T-cell (primary cell): ENCODE measurements at regions not wholly inside any gene's neighbourhood (a gene's known extent, or its start where the extent isn't known, plus 50 kb on each side); places are given as distances from the start of the nearest gene placed in this dataset.

Experiments used
- ATAC-seq, 4 experiments: fragments of 200-7000 bp in 3 of 4; fragments of 150-1000 bp in 1 of 4; cut with Tn5 transposase; replicated peaks in 1 of 4; 1 replicate in 3 of 4; 2 replicates in 1 of 4; pipeline ENCODE4 v1.10.0; 2021; ENCODE audit warnings: moderate library complexity in 3 of 4, mild to moderate bottlenecking in 2 of 4, moderate number of reproducible peaks in 1 of 4
- CTCF ChIA-PET, 2 donors: fragments of 300-600 bp; sonication (Branson Sonifier 250); formaldehyde crosslinking; loops; one replicate each; lab custom pipeline; 2022; ENCODE audit warnings: antibody characterized with exemption in 2 of 2; lab: Charles Lee
- POLR2A ChIA-PET, 2 donors: fragments of 300-600 bp; sonication (Branson Sonifier 250); formaldehyde crosslinking; loops; one replicate each; lab custom pipeline; 2022; ENCODE audit warnings: antibody characterized with exemption in 2 of 2; lab: Charles Lee
- DNase-seq, 35 experiments: peaks; one replicate each; pipeline versions ENCODE4 v3.0.0 to v3.0.0-alpha.2; 2013 to 2023
- H3K27ac ChIP-seq: one replicate; pipeline ENCODE4 v1.5.1; 2013; ENCODE audit warnings: low read length
- H3K27me3 ChIP-seq, 2 experiments: replicated peaks in 1 of 2; 1 replicate in 1 of 2; 2 replicates in 1 of 2; pipeline versions ENCODE4 v1.6.1 to v1.7.0; 2013; ENCODE audit warnings: low read length in 1 of 2, mixed read lengths in 1 of 2; ENCODE audit not compliant: control insufficient read depth in 2 of 2, insufficient read depth in 2 of 2; ENCODE audit errors: extremely low read depth in 1 of 2
- H3K36me3 ChIP-seq, 2 donors: 1 replicate in 1 of 2; 2 replicates in 1 of 2; pipeline versions ENCODE4 v1.6.1 to v1.7.0; 2013; ENCODE audit warnings: low read length in 1 of 2; ENCODE audit not compliant: control insufficient read depth in 2 of 2, insufficient read depth in 1 of 2; ENCODE audit errors: extremely low read depth in 1 of 2
- H3K4me1 ChIP-seq, 2 experiments: 1 replicate in 1 of 2; 2 replicates in 1 of 2; pipeline versions ENCODE4 v1.6.1 to v1.7.0; 2013; ENCODE audit warnings: low read length in 2 of 2, mixed read lengths in 1 of 2; ENCODE audit not compliant: insufficient read depth in 2 of 2, control insufficient read depth in 1 of 2; ENCODE audit errors: extremely low read depth in 1 of 2
- H3K4me3 ChIP-seq, 2 donors: 1 replicate in 1 of 2; 2 replicates in 1 of 2; pipeline versions ENCODE4 v1.5.1 to v1.7.0; 2013; ENCODE audit warnings: mild to moderate bottlenecking in 2 of 2, low read length in 1 of 2, moderate library complexity in 1 of 2; ENCODE audit not compliant: control insufficient read depth in 1 of 2; ENCODE audit errors: extremely low read depth in 1 of 2
- H3K9me3 ChIP-seq: 2 replicates; pipeline ENCODE4 v1.7.0; 2013
- H3K27ac Mint-ChIP-seq, 2 donors: one replicate each; pipeline ENCODE4 v1.8.0; 2020 to 2021; ENCODE audit warnings: mild to moderate bottlenecking in 2 of 2, mixed read lengths in 2 of 2
- H3K27me3 Mint-ChIP-seq, 2 donors: one replicate each; pipeline ENCODE4 v1.8.0; 2021 to 2022; ENCODE audit warnings: mixed read lengths in 2 of 2
- H3K36me3 Mint-ChIP-seq: one replicate; pipeline ENCODE4 v1.8.0; 2021; ENCODE audit warnings: mixed read lengths
- H3K4me1 Mint-ChIP-seq, 3 donors: one replicate each; pipeline ENCODE4 v1.8.0; 2020 to 2022; ENCODE audit warnings: mixed read lengths in 3 of 3, mild to moderate bottlenecking in 1 of 3
- H3K4me3 Mint-ChIP-seq, 3 donors: one replicate each; pipeline ENCODE4 v1.8.0; 2020 to 2022; ENCODE audit warnings: mild to moderate bottlenecking in 3 of 3, mixed read lengths in 3 of 3, moderate library complexity in 3 of 3
- H3K9me3 Mint-ChIP-seq, 3 donors: one replicate each; pipeline ENCODE4 v1.8.0; 2020 to 2022; ENCODE audit warnings: mixed read lengths in 3 of 3
- WGBS: methylation state at CpG from one replicate; pipeline ENCODE4 v1.1.5; 2013; ENCODE audit warnings: missing lambda C conversion rate; ENCODE audit not compliant: insufficient coverage; 5-methylcytosine and 5-hydroxymethylcytosine counted together

GRCh38 chr2:208939852-208940251 is 484.0 kb upstream of the MAP2 start:
- no peak overlapping the region for H3K27ac Mint-ChIP-seq
- Histone ChIP-seq H3K36me3 (no peaks in the 10 kb centered on the region), H3K4me1 (no peaks in the 10 kb centered on the region), H3K4me3 (no peak overlapping the region), H3K27me3 (no peaks in the 10 kb centered on the region), H3K9me3 (no peaks in the 10 kb centered on the region), H3K27ac (no peak overlapping the region)
- H3K4me1 Mint-ChIP-seq, result no peaks in the 10 kb centered on the region
- ATAC-seq, result no peak
- peaks cover 0 to 4% (median 0%) of the 10 kb centered on the region in 3 donors for H3K9me3 Mint-ChIP-seq
- H3K36me3 Mint-ChIP-seq, result no peaks in the 10 kb centered on the region
- no peak for DNase-seq
- ChIA-PET CTCF (interaction anchor here in 1 of 2 donors (0.5 kb wide), 1 partner anchor 312 kb away, joined by 3 read pairs; no protein-coding TSS in a partner anchor), POLR2A (no interaction called here)
- no CpG with 5 or more reads among the region's 1 CpG for WGBS
- no peaks in the 10 kb centered on the region for H3K27me3 Mint-ChIP-seq
- H3K4me3 Mint-ChIP-seq, result no peak overlapping the region

DNA sequence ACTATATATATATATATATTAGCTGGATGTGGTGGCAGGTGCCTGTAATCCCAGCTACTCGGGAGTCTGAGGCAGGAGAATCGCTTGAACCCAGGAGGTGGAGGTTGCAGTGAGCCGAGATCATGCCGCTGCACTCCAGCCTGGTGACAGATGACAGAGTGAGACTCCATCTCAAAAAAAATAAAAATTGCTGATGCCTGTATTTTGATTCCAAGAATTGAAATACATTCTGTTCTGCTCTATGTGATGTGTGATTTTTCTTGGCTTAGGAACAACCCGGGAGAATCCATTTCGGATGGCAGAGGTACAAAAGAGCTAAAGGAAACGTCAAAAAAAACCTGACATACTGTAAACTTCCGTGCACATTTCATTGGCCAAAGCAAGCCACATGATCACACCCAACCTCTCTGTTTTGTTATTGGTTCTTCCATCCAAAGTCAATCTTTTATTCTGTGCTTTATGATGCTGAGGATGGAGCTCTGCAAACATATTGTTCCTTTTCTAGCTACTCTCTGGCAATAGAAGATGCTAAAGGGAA is 478.1 kb upstream of the MAP2 start:
- no peaks in the 10 kb centered on the region for H3K36me3 ChIP-seq
- H3K4me3 ChIP-seq, result no peak overlapping the region
- Mint-ChIP-seq H3K4me3 (no peak overlapping the region), H3K9me3 (peaks cover 2 to 15% (median 4%) of the 10 kb centered on the region in 3 donors), H3K27me3 (no peaks in the 10 kb centered on the region), H3K27ac (no peak overlapping the region), H3K36me3 (no peaks in the 10 kb centered on the region), H3K4me1 (no peaks in the 10 kb centered on the region)
- H3K27ac ChIP-seq, result no peak overlapping the region
- no peaks in the 10 kb centered on the region for H3K27me3 ChIP-seq
- CTCF ChIA-PET, result no interaction called here
- no peaks in the 10 kb centered on the region for H3K9me3 ChIP-seq
- ATAC-seq, result no peak
- WGBS, result no CpG with 5 or more reads among the region's 8 CpGs
- DNase-seq, result no peak
- H3K4me1 ChIP-seq, result no peaks in the 10 kb centered on the region
- POLR2A ChIA-PET, result no interaction called here

GRCh38 chr2:208948073-208948472 is 475.8 kb upstream of the MAP2 start:
- CTCF ChIA-PET, result no interaction called here

GRCh38 chr2:208970070-208970469 is 453.8 kb upstream of the MAP2 start:
- H3K27ac Mint-ChIP-seq, result no peak overlapping the region
- ATAC-seq, result no peak
- Histone ChIP-seq H3K4me1 (no peaks in the 10 kb centered on the region), H3K27me3 (no peaks in the 10 kb centered on the region), H3K27ac (no peak overlapping the region), H3K4me3 (no peak overlapping the region), H3K9me3 (no peaks in the 10 kb centered on the region), H3K36me3 (no peaks in the 10 kb centered on the region)
- no peaks in the 10 kb centered on the region for H3K4me1 Mint-ChIP-seq
- H3K9me3 Mint-ChIP-seq, result peaks cover 9 to 21% (median 13%) of the 10 kb centered on the region in 3 donors
- no CpG with 5 or more reads among the region's 4 CpGs for WGBS
- DNase-seq, result no peak
- no peak overlapping the region for H3K4me3 Mint-ChIP-seq
- no peaks in the 10 kb centered on the region for H3K27me3 Mint-ChIP-seq
- POLR2A ChIA-PET, result no interaction called here
- no peaks in the 10 kb centered on the region for H3K36me3 Mint-ChIP-seq
- CTCF ChIA-PET, result interaction anchor here in 1 of 2 donors (0.8 kb wide), 1 partner anchor 655 kb away, joined by 3 read pairs; no protein-coding TSS in a partner anchor

More at GRCh38 chr2:208948073-208948472, 475.8 kb upstream of the MAP2 start:
- no peak overlapping the region for H3K4me3 Mint-ChIP-seq
- no peaks in the 10 kb centered on the region for H3K36me3 ChIP-seq
- no CpG with 5 or more reads among the region's 1 CpG for WGBS
- H3K9me3 ChIP-seq, result no peaks in the 10 kb centered on the region
- no peaks in the 10 kb centered on the region for H3K4me1 Mint-ChIP-seq
- H3K9me3 Mint-ChIP-seq, result peaks cover 4 to 20% (median 5%) of the 10 kb centered on the region in 3 donors
- no peak overlapping the region for H3K27ac Mint-ChIP-seq
- H3K27ac ChIP-seq, result no peak overlapping the region
- H3K36me3 Mint-ChIP-seq, result no peaks in the 10 kb centered on the region
- POLR2A ChIA-PET, result no interaction called here
- no peak overlapping the region for H3K4me3 ChIP-seq
- no peaks in the 10 kb centered on the region for H3K27me3 ChIP-seq
- DNase-seq (no peak), ATAC-seq (no peak)
- H3K27me3 Mint-ChIP-seq, result no peaks in the 10 kb centered on the region
- no peaks in the 10 kb centered on the region for H3K4me1 ChIP-seq

GRCh38 chr2:208977582-208977981 is 446.3 kb upstream of the MAP2 start:
- Mint-ChIP-seq H3K36me3 (no peaks in the 10 kb centered on the region), H3K27me3 (no peaks in the 10 kb centered on the region), H3K4me3 (no peak overlapping the region), H3K4me1 (no peaks in the 10 kb centered on the region), H3K27ac (no peak overlapping the region), H3K9me3 (peaks cover 0 to 7% (median 0%) of the 10 kb centered on the region in 3 donors)
- ChIA-PET POLR2A (no interaction called here), CTCF (no interaction called here)
- Histone ChIP-seq H3K27ac (no peak overlapping the region), H3K4me1 (no peaks in the 10 kb centered on the region), H3K27me3 (no peaks in the 10 kb centered on the region), H3K9me3 (no peaks in the 10 kb centered on the region), H3K36me3 (no peaks in the 10 kb centered on the region), H3K4me3 (no peak overlapping the region)
- DNase-seq (no peak), ATAC-seq (no peak)
- no CpG with 5 or more reads among the region's 2 CpGs for WGBS

- Histone ChIP-seq H3K4me3 (no peak overlapping the region), H3K27me3 (no peaks in the 10 kb centered on the region), H3K4me1 (no peaks in the 10 kb centered on the region), H3K9me3 (no peaks in the 10 kb centered on the region), H3K27ac (no peak overlapping the region), H3K36me3 (no peaks in the 10 kb centered on the region)
- POLR2A ChIA-PET, result no interaction called here
- DNase-seq (no peak), ATAC-seq (no peak)
- CTCF ChIA-PET, result no interaction called here
- Mint-ChIP-seq H3K36me3 (no peaks in the 10 kb centered on the region), H3K27me3 (no peaks in the 10 kb centered on the region), H3K4me1 (no peaks in the 10 kb centered on the region), H3K9me3 (peaks cover 0 to 3% (median 0%) of the 10 kb centered on the region in 3 donors), H3K4me3 (no peak overlapping the region), H3K27ac (no peak overlapping the region)
These were observed 444.9 kb upstream of the MAP2 start for GRCh38 chr2:208978946-208979345.

GRCh38 chr2:208980321-208980720 is 443.5 kb upstream of the MAP2 start:
- Histone ChIP-seq H3K4me1 (no peaks in the 10 kb centered on the region), H3K27ac (no peak overlapping the region), H3K4me3 (no peak overlapping the region), H3K36me3 (no peaks in the 10 kb centered on the region), H3K27me3 (no peaks in the 10 kb centered on the region), H3K9me3 (no peaks in the 10 kb centered on the region)
- no peak overlapping the region for H3K4me3 Mint-ChIP-seq
- H3K27me3 Mint-ChIP-seq, result no peaks in the 10 kb centered on the region
- POLR2A ChIA-PET, result no interaction called here
- H3K27ac Mint-ChIP-seq, result no peak overlapping the region
- no peaks in the 10 kb centered on the region for H3K4me1 Mint-ChIP-seq
- DNase-seq (no peak), ATAC-seq (no peak)
- CTCF ChIA-PET, result no interaction called here
- peaks cover 0 to 3% (median 0%) of the 10 kb centered on the region in 3 donors for H3K9me3 Mint-ChIP-seq
- no peaks in the 10 kb centered on the region for H3K36me3 Mint-ChIP-seq
